ENCODE measurements at regions not wholly inside any gene's neighbourhood (a gene's known extent, or its start where the extent isn't known, plus 50 kb on each side); places are given as distances from the start of the nearest gene placed in this dataset.

GRCh38 chr9:78791779-78792178 is 494.9 kb downstream of the PSAT1 start:
- Histone ChIP-seq H4K20me1 (ENCODE audit: control insufficient read depth, extremely low read depth, insufficient read depth, low read length) (no peaks in the 10 kb centered on the region), H2AFZ (ENCODE audit: low read length) (no peak overlapping the region), H3K27me3 (ENCODE audit: control insufficient read depth, insufficient read depth, low read length) (no peaks in the 10 kb centered on the region), H3K9ac (ENCODE audit: insufficient read depth, low read length) (no peak overlapping the region), H3K4me1 (ENCODE audit: control insufficient read depth, extremely low read depth, insufficient read depth, low read length) (no peaks in the 10 kb centered on the region), H3K36me3 (ENCODE audit: control insufficient read depth, insufficient read depth, low read length) (no peaks in the 10 kb centered on the region), H3K79me2 (ENCODE audit: control insufficient read depth, insufficient read depth, low read length) (no peaks in the 10 kb centered on the region), H3K4me3 (replicated peaks in 1 of 4; ENCODE audit: control extremely low read depth in 1 of 4, insufficient read depth in 1 of 4, low read depth in 3 of 4, low read length in 4 of 4) (no peak overlapping the region), H3K9me3 (ENCODE audit: control insufficient read depth, insufficient read depth, low read depth, low read length) (no peaks in the 10 kb centered on the region), H3K27ac (ENCODE audit: insufficient read depth, low read length) (no peak overlapping the region), H3K4me2 (ENCODE audit: extremely low read depth, insufficient read depth, low read length) (no peak overlapping the region)
- peak in 1 of 2 donors; percentile 8 for DNase-seq (ENCODE audit: low read depth in 2 of 2)
- no peak for TF ChIP-seq EZH2 (IDR thresholded peaks at IDR 0.05; ENCODE audit: low read length, missing control alignments)

DNA sequence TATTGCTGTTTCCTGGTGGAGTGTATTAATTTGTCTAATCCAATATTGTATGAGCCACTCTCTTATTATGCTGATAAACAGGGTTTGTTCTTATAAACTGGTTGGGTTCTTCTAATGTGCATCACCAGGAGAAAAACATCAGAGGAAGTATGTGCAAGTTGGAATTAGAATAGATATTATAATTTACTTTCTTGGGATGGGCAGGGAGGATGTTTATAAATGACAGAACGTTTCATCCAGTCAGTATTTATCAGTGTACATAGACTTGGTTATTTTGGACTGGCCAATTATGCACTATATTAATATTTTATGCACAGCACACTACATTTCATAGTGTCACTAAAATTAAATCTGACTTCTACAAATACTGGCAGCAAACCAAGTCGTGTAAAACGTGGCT is 495.8 kb downstream of the PSAT1 start:
- Histone ChIP-seq H3K27ac (ENCODE audit: insufficient read depth, low read length) (no peak overlapping the region), H2AFZ (ENCODE audit: low read length) (no peak overlapping the region), H3K27me3 (ENCODE audit: control insufficient read depth, insufficient read depth, low read length) (no peaks in the 10 kb centered on the region), H3K4me1 (ENCODE audit: control insufficient read depth, extremely low read depth, insufficient read depth, low read length) (no peaks in the 10 kb centered on the region), H3K4me2 (ENCODE audit: extremely low read depth, insufficient read depth, low read length) (no peak overlapping the region), H3K36me3 (ENCODE audit: control insufficient read depth, insufficient read depth, low read length) (no peaks in the 10 kb centered on the region), H3K4me3 (replicated peaks in 1 of 4; ENCODE audit: control extremely low read depth in 1 of 4, insufficient read depth in 1 of 4, low read depth in 3 of 4, low read length in 4 of 4) (no peak overlapping the region), H4K20me1 (ENCODE audit: control insufficient read depth, extremely low read depth, insufficient read depth, low read length) (no peaks in the 10 kb centered on the region), H3K9ac (ENCODE audit: insufficient read depth, low read length) (no peak overlapping the region), H3K79me2 (ENCODE audit: control insufficient read depth, insufficient read depth, low read length) (no peaks in the 10 kb centered on the region), H3K9me3 (ENCODE audit: control insufficient read depth, insufficient read depth, low read depth, low read length) (no peaks in the 10 kb centered on the region)
- DNase-seq (ENCODE audit: low read depth in 2 of 2) = no peak
- no peak for TF ChIP-seq EZH2 (IDR thresholded peaks at IDR 0.05; ENCODE audit: low read length, missing control alignments)
- TF ChIP-seq, protein P1, sequence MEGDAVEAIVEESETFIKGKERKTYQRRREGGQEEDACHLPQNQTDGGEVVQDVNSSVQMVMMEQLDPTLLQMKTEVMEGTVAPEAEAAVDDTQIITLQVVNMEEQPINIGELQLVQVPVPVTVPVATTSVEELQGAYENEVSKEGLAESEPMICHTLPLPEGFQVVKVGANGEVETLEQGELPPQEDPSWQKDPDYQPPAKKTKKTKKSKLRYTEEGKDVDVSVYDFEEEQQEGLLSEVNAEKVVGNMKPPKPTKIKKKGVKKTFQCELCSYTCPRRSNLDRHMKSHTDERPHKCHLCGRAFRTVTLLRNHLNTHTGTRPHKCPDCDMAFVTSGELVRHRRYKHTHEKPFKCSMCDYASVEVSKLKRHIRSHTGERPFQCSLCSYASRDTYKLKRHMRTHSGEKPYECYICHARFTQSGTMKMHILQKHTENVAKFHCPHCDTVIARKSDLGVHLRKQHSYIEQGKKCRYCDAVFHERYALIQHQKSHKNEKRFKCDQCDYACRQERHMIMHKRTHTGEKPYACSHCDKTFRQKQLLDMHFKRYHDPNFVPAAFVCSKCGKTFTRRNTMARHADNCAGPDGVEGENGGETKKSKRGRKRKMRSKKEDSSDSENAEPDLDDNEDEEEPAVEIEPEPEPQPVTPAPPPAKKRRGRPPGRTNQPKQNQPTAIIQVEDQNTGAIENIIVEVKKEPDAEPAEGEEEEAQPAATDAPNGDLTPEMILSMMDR (conservative IDR thresholded peaks at IDR 0.05 in 1 of 2, IDR thresholded peaks at IDR 0.05 in 1 of 2; ENCODE audit: low read depth in 1 of 2, low read length in 2 of 2) = no peak

- H3K36me3 ChIP-seq (ENCODE audit: control insufficient read depth, insufficient read depth, low read length) = no peaks in the 10 kb centered on the region
- no peaks in the 10 kb centered on the region for H3K79me2 ChIP-seq (ENCODE audit: control insufficient read depth, insufficient read depth, low read length)
- H3K4me1 ChIP-seq (ENCODE audit: control insufficient read depth, extremely low read depth, insufficient read depth, low read length) = no peaks in the 10 kb centered on the region
- H2AFZ ChIP-seq (ENCODE audit: low read length) = no peak overlapping the region
- TF ChIP-seq EZH2 (IDR thresholded peaks at IDR 0.05; ENCODE audit: low read length, missing control alignments) = no peak
- TF ChIP-seq, protein P1 (conservative IDR thresholded peaks at IDR 0.05 in 1 of 2, IDR thresholded peaks at IDR 0.05 in 1 of 2; ENCODE audit: low read depth in 1 of 2, low read length in 2 of 2) = no peak
- no peaks in the 10 kb centered on the region for H3K9me3 ChIP-seq (ENCODE audit: control insufficient read depth, insufficient read depth, low read depth, low read length)
- no peaks in the 10 kb centered on the region for H4K20me1 ChIP-seq (ENCODE audit: control insufficient read depth, extremely low read depth, insufficient read depth, low read length)
- H3K27me3 ChIP-seq (ENCODE audit: control insufficient read depth, insufficient read depth, low read length) = no peaks in the 10 kb centered on the region
- H3K4me3 ChIP-seq (replicated peaks in 1 of 4; ENCODE audit: control extremely low read depth in 1 of 4, insufficient read depth in 1 of 4, low read depth in 3 of 4, low read length in 4 of 4) = no peak overlapping the region
- no peak overlapping the region for H3K27ac ChIP-seq (ENCODE audit: insufficient read depth, low read length)
- no peak overlapping the region for H3K9ac ChIP-seq (ENCODE audit: insufficient read depth, low read length)
- DNase-seq (ENCODE audit: low read depth in 2 of 2) = no peak
- H3K4me2 ChIP-seq (ENCODE audit: extremely low read depth, insufficient read depth, low read length) = no peak overlapping the region
Observed at GRCh38 chr9:78805771-78806170, 508.8 kb downstream of the PSAT1 start.
